ENCODE measurements at regions not wholly inside any gene's neighbourhood (a gene's known extent, or its start where the extent isn't known, plus 50 kb on each side); places are given as distances from the start of the nearest gene placed in this dataset.
"Not testable (repeated sequence)": the region's sequence is repeated elsewhere in the genome, so short reads cannot be mapped to it uniquely, and the experiment has no call there.

DNA sequence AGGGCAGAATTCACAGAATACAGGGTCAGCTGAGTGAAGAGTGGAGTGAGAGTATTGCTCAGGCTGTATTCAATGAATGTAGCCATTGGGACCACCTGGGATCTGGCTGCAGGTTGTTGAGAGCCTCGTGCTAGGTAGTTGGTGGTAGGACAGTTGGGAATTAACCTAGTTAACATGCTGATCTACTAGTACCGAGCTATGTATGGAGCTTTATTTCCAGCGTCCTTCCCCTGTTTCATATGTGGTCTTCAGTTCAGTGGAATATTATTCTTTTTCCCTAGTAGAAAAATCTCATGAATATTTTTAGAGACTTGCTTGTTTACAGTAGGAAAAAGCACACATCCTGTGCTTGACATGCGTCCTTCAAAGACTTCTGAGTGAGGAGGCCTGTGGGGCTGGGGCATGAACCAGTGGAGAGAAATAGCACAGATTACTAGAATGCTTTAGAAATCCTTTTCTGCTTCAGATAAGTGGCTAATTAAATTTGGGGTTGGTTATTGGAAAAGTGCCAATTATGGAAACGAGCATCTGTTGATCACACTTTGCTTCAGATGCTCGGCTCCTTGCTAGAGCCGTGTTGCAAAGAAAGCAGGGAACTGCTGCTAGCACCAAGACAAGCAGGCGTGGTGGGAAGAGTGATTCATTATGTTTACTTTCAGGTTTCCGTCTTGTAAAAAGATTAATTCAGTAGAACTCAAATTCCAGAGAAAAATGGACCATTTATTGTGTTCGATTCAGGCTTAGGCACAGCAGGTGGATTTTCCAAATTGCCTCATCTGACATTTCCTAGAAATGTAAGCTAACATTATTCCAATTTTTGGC is 53.6 kb downstream of the ARF6 start:
- no peak for DNase-seq (ENCODE audit: low read depth)

DNA sequence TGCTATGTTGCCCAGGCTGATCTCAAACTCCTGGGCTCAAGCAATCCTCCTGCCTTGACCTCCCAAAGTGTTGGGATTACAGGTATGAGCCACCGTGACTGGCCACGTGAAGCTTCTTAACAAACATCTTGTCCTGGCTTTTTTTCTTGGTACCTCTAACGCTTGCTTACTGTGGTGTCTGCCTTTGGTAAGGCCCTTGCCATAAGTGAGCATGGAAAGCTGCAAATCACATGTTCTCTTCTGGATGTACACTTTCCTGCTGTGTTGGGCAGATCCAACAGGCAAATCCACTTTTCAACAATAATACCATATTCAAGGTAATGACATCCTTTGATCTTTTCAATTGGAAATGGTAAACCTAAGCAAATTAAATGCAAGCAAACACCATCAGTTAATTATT is 54.6 kb downstream of the ARF6 start:
- DNase-seq (ENCODE audit: low read depth) = no peak

- no peak for DNase-seq (ENCODE audit: low read depth)
Measured at GRCh38 chr14:49950275-49951228, 57.7 kb downstream of the ARF6 start.

DNA sequence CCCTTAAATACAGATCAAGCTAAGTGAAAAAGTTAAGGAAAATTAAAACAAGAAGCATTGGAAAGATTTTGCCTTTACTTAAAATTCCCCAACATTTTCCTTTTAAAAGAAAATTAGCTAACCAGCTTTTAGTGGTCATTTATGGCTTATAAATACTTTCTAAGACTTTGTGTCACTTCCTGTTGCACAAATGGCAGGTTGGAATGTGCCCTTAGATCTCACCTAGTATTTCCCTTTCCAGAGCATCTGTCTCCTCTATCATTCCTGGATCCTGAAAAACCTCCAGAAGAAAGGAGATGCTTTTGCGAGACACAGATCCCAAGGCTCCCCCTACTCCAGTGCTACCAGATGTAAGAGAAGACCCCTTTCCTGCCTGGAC is 58.3 kb downstream of the ARF6 start:
- no peak for DNase-seq (ENCODE audit: low read depth)

DNA sequence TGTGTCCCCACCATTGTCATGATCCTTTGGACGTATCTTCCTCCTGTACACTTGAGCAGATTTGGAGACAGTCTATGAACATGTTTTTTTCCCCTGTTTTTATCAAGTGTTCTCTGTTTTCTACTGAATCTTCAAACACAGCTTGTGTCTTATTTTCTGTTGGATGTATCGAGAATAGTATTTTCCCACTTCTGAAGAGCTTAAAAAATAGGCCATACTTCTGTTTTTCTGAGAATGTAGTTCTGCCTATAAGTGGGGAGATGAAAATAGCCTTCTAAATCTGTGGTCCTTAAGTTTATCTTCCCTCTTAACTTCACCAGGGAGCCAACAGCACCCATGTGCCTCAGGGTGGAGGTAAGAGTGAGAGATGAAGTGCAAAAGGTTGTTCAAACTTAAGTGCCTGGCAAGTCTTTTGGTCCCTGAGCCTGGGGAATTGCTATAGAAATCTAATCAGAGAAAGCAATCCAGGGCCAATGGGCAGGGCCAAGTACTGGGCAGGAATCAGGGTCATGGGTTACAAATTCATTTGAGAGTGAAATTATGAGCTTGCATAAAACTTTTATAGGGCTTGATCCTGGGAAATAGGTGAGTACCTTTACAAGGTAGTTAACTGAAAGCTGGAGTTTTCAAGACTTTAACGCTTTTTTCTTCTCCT is 58.9 kb downstream of the ARF6 start:
- no peak for DNase-seq (ENCODE audit: low read depth)

GRCh38 chr14:49953196-49953595 is 60.3 kb downstream of the ARF6 start:
- no peak for DNase-seq (ENCODE audit: low read depth)

DNA sequence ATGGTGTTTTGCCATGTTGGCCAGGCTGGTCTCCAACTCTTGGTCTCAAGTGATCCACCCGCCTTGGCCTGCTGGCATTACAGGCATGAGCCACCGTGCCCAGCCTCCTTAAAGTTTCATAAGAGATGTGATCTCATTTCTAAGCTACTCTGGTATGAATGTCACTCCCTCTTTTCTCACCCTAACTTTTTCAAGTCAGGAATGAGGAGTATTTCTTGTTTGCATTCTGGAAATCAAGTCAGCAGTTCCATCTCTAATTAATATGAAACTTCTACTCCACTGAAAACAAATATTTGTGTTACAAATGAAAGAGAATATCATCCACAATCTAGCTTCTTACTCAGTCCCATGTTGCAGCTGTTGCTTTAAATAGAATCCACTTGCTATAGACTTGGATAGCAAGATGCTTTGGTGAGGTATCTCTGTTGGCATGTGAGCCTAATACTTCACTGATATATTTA is 61.3 kb downstream of the ARF6 start:
- no peak for DNase-seq (ENCODE audit: low read depth)

- no peak for DNase-seq (ENCODE audit: low read depth)
Measured at GRCh38 chr14:49955024-49955423, 62.1 kb downstream of the ARF6 start.

DNA sequence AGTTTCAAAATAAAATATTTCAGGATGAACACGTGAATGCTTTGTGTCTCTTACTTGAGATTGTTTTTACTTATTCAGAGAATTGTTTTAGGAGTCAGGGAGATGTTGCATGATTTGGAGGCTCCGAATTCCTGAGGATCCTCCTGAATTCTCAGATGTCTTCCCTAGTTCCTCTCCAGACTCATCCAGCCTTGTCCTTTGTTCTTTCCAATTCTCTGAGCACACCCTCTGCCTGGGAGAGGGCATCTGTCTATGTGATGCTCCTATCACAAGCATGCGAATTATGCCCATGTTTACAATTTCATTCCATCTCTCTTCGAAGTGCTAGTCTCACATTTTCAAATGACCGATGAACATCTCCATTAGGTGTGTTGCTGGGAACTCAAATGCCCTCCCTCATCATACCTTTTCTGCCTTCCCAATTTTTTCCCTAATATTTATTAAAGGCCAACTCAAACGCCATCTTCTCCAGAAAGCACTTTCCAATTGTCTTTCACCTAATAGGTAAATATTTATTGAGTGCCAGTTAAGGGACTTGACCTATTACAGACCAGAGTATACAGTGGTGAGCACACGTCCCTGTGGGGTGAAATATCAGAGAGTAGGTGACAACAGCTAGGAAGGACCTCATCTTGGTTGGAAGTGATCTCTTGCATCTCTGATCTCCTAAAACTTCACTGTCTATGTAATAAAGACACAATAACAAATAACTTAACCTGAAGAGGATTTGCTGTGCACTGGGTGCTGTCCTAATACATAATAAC is 64.4 kb downstream of the ARF6 start:
- no peak for DNase-seq (ENCODE audit: low read depth)

GRCh38 chr14:49959822-49960408 is 67.0 kb downstream of the ARF6 start:
- no peak for DNase-seq (ENCODE audit: low read depth)

DNA sequence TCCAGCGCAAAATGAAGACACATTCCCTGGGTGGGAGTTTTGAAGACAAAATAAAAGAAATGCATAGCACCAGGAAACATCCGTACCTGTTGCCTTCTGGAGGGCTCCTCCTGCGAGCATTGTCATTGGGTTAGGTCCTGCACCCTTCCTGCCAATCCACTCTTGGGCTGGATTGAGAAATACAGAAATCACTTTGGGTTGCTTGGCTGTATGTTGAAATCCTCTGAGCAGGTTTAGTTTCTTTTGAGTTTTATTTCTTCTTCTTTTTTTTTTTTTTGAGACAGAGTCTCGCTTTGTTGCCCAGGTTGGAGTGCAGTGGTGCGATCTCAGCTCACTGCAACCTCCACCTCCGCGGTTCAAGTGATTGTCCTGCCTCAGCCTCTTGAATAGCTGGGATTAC is 67.6 kb downstream of the ARF6 start:
- no peak for DNase-seq (ENCODE audit: low read depth)

DNA sequence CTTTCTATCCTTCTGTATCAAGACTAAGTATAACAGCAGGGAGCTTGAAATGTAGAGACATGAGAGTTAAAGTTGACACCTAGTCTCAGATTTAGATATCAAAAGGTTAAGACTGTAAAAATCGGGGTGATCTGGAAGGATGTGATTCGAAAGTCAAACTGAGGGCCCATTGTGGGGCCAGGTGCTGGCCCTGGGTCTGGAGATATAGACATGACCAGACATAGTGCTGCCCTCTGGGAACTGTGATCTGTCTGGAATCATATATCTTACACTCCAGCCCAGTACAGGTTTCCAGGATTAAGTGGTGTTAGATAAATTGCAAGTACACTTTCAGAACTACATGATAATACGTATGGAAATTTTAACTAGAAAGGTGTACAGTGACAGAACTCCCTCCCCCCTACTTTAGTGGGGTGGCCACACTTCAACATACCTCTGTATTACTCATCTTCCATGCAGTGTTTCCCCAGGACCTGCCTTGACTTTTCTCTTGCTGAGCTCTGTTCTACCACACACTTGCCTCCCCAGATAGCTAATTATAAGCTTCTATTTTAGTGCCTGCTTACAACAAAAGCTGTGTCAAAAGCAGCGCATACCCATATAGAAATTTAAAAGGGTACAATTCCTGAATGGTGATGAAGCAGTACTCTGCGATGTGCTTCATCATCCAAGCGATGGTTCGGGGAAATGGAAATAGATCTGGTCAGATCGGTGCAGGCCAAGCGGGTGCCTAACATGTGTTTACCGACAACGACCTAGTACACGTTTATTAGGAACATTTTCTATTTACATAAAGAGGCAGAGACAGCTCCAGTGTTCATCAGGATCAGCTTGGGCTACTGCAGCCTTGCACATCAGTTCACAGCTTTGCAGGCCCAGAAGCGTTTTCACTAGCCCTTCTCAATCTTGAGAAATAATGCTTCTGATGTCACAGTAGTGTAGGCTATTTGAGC is 68.7 kb downstream of the ARF6 start:
- DNase-seq (ENCODE audit: low read depth) = no peak

DNA sequence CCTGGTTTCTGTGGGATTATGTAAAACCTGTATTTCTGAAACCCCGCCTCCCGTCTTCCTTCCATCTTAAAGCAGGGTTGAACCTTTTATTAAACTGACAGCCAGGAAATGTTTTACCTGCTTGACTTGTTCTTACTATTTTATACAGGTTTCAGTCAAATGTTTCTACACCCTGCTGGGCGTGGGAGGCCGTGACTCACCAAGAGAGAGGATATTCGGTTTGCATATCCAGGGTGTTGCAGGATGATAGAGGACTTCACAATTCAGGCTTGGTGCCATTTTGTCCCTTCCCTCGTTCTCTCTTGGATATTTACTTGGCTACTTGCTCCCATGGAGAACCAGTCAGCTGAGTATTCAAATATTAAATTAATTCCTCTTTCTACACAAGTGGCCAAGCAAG is 69.7 kb downstream of the ARF6 start:
- DNase-seq (ENCODE audit: low read depth) = no peak

- DNase-seq (ENCODE audit: low read depth) = not testable (repeated sequence)
Measured at GRCh38 chr14:49965068-49965651, 72.3 kb downstream of the ARF6 start.

- DNase-seq (ENCODE audit: low read depth) = no peak
Measured at GRCh38 chr14:49966304-49966809, 73.5 kb downstream of the ARF6 start.

- no peak for DNase-seq (ENCODE audit: low read depth)
Measured at GRCh38 chr14:49966971-49967630, 74.2 kb downstream of the ARF6 start.

GRCh38 chr14:49969961-49970360 is 77.1 kb downstream of the ARF6 start:
- DNase-seq (ENCODE audit: low read depth) = no peak

- DNase-seq (ENCODE audit: low read depth) = no peak
Measured at GRCh38 chr14:49970474-49971147, 77.7 kb downstream of the ARF6 start.
